ENCODE measurements at regions not wholly inside any gene's neighbourhood (a gene's known extent, or its start where the extent isn't known, plus 50 kb on each side); places are given as distances from the start of the nearest gene placed in this dataset.

- TF ChIP-seq CTCF (IDR thresholded peaks at IDR 0.05) (no peak), EZH2 (IDR thresholded peaks at IDR 0.05; ENCODE audit: borderline replicate concordance, insufficient read depth, low read depth, low read length, poor library complexity, severe bottlenecking) (no peak)
These were observed 421.1 kb downstream of the FGF9 start for GRCh38 chr13:22091971-22092300.

All from B cell (primary cell).